ENCODE measurements at regions not wholly inside any gene's neighbourhood (a gene's known extent, or its start where the extent isn't known, plus 50 kb on each side); places are given as distances from the start of the nearest gene placed in this dataset.

DNA sequence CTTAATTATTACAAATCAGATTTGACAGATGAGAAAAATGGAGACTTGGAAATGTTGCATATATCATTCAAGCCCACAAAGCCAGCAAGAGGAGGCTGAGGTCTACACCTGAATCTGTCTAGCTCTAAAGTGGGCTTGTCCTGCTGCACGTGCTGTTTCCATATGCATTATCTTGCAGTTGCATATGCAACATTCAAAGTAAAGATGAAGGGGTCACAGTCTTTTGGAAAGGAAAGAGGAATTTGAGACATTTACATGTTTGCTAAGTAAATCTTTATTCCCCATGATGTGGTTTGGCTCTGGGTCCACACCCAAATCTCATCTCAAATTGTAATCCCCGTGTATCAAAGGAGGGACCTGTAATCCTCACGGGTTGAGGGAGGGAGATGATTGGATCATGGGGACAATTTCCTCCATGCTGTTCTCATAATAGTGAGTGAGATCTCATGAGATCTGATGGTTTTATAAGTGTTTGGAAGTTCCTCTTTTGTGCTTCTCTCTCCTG lies 98.3 kb downstream of the BACH1 start:
- ChIA-PET CTCF (no interaction called here), POLR2A (ENCODE audit: unreplicated experiment) (no interaction called here)
- H4K8ac ChIP-seq (ENCODE audit: low read depth in 2 of 2, low read length in 2 of 2), result no peak overlapping the region
- no TSS peak for BruUV-seq (replicated peaks)
- no peak overlapping the region for H3K9ac ChIP-seq (ENCODE audit: low read depth, low read length)
- H3K36me3 ChIP-seq (ENCODE audit: control insufficient read depth, insufficient read depth, low read length), result no peaks in the 10 kb centered on the region
- ATAC-seq (ENCODE audit: low read depth) (no peak), DNase-seq (no peak)
- no peak overlapping the region for H2BK20ac ChIP-seq (ENCODE audit: low read depth, low read length)
- in situ Hi-C loops (cut with MboI; ENCODE audit: low sequenced_read_pairs) (no loop called here), intact Hi-C loops (cut with micrococcal nuclease) (no loop called here), dilution Hi-C loops (cut with HindIII; ENCODE audit: low sequenced_read_pairs, unreplicated experiment) (no loop called here)
- no peak overlapping the region for H3K14ac ChIP-seq (replicated peaks; ENCODE audit: low read depth, low read length)
- WGBS, 2 experiments (ENCODE audit: extremely low coverage in 2 of 2, insufficient read length in 1 of 2), result no CpG with 5 or more reads among the region's 3 CpGs
- H4K5ac ChIP-seq (ENCODE audit: low read depth, low read length), result no peak overlapping the region
- H3K4me3 ChIP-seq (ENCODE audit: insufficient read depth, low read depth, low read length), result no peak overlapping the region
- H4K91ac ChIP-seq (ENCODE audit: insufficient read depth, low read depth, low read length), result no peak overlapping the region
- no peaks in the 10 kb centered on the region for H3K9me1 ChIP-seq (ENCODE audit: insufficient read depth, low read length)
- TF ChIP-seq MXI1 (IDR thresholded peaks at IDR 0.05; ENCODE audit: borderline replicate concordance, low read depth, low read length), result no peak
- TF ChIP-seq RAD21 (IDR thresholded peaks at IDR 0.05; ENCODE audit: low read length), result no peak
- TF ChIP-seq CEBPB (IDR thresholded peaks at IDR 0.05; ENCODE audit: low read depth, low read length), result no peak
- no peak for TF ChIP-seq CHD1 (IDR thresholded peaks at IDR 0.05; ENCODE audit: low read depth, low read length)
- no peak for TF ChIP-seq POLR2A (IDR thresholded peaks at IDR 0.05; ENCODE audit: low read depth, low read length)
- TF ChIP-seq, protein P1, sequence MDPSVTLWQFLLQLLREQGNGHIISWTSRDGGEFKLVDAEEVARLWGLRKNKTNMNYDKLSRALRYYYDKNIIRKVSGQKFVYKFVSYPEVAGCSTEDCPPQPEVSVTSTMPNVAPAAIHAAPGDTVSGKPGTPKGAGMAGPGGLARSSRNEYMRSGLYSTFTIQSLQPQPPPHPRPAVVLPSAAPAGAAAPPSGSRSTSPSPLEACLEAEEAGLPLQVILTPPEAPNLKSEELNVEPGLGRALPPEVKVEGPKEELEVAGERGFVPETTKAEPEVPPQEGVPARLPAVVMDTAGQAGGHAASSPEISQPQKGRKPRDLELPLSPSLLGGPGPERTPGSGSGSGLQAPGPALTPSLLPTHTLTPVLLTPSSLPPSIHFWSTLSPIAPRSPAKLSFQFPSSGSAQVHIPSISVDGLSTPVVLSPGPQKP (IDR thresholded peaks at IDR 0.05; ENCODE audit: borderline replicate concordance, low read depth, low read length), result no peak
- TF ChIP-seq BHLHE40 (IDR thresholded peaks at IDR 0.05; ENCODE audit: low read depth, low read length), result no peak
- TF ChIP-seq FOS (IDR thresholded peaks at IDR 0.05; ENCODE audit: low read depth, low read length), result no peak
- TF ChIP-seq NFE2L2 (IDR thresholded peaks at IDR 0.05; ENCODE audit: low read depth, low read length), result no peak
- no peak for TF ChIP-seq MAFK (IDR thresholded peaks at IDR 0.05; ENCODE audit: low read depth, low read length)
- TF ChIP-seq RFX5 (IDR thresholded peaks at IDR 0.05; ENCODE audit: low read depth, low read length), result no peak
- TF ChIP-seq, protein P2, sequence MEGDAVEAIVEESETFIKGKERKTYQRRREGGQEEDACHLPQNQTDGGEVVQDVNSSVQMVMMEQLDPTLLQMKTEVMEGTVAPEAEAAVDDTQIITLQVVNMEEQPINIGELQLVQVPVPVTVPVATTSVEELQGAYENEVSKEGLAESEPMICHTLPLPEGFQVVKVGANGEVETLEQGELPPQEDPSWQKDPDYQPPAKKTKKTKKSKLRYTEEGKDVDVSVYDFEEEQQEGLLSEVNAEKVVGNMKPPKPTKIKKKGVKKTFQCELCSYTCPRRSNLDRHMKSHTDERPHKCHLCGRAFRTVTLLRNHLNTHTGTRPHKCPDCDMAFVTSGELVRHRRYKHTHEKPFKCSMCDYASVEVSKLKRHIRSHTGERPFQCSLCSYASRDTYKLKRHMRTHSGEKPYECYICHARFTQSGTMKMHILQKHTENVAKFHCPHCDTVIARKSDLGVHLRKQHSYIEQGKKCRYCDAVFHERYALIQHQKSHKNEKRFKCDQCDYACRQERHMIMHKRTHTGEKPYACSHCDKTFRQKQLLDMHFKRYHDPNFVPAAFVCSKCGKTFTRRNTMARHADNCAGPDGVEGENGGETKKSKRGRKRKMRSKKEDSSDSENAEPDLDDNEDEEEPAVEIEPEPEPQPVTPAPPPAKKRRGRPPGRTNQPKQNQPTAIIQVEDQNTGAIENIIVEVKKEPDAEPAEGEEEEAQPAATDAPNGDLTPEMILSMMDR (conservative IDR thresholded peaks at IDR 0.05; ENCODE audit: low read depth, low read length), result no peak
- no peak overlapping the region for H2BK120ac ChIP-seq (ENCODE audit: low read depth, low read length)
- no peak overlapping the region for H2AFZ ChIP-seq (replicated peaks; ENCODE audit: low read length, poor library complexity)
- no peak overlapping the region for H2BK15ac ChIP-seq (ENCODE audit: low read depth, low read length)
- H3K27me3 ChIP-seq (ENCODE audit: control insufficient read depth, insufficient read depth, low read length), result no peaks in the 10 kb centered on the region
- no peak overlapping the region for H3K4me2 ChIP-seq (ENCODE audit: low read depth, low read length)
- H3K23ac ChIP-seq (ENCODE audit: low read depth, low read length), result no peak overlapping the region
- H3K56ac ChIP-seq (ENCODE audit: extremely low read depth, insufficient read depth, low read length), result no peak overlapping the region
- H3K18ac ChIP-seq (ENCODE audit: low read depth, low read length), result no peak overlapping the region
- peaks cover 2% of the 10 kb centered on the region; the same call in 1 of the 2 replicates for H3K9me3 ChIP-seq (ENCODE audit: control insufficient read depth, insufficient read depth, low read length)
- no peak overlapping the region for H2BK5ac ChIP-seq (ENCODE audit: low read depth, low read length, poor library complexity, severe bottlenecking)
- no peaks in the 10 kb centered on the region for H4K20me1 ChIP-seq (ENCODE audit: insufficient read depth, low read length)
- no peak overlapping the region for H2AK9ac ChIP-seq (replicated peaks; ENCODE audit: low read depth, low read length, poor library complexity)
- H3K4ac ChIP-seq (ENCODE audit: low read depth, low read length), result no peak overlapping the region
- H3K4me1 ChIP-seq (ENCODE audit: control insufficient read depth, insufficient read depth, low read length), result no peaks in the 10 kb centered on the region
- no peak overlapping the region for H2AK5ac ChIP-seq (ENCODE audit: low read depth, low read length)
- H3K79me1 ChIP-seq (ENCODE audit: low read depth in 1 of 2, low read length in 2 of 2), result peaks cover 0 to 9% of the 10 kb centered on the region in 2 experiments; a peak in 1 of 4 replicates
- H3K27ac ChIP-seq (ENCODE audit: insufficient read depth, low read length), result no peak overlapping the region
